Nephron (organoid): ENCODE measurements at regions not wholly inside any gene's neighbourhood (a gene's known extent, or its start where the extent isn't known, plus 50 kb on each side); places are given as distances from the start of the nearest gene placed in this dataset.

Experiments
- H3K27ac Mint-ChIP-seq, 3 experiments: 2 replicates each; pipeline ENCODE4 v1.8.0; 2020; ENCODE audit warnings: mixed read lengths in 3 of 3, mild to moderate bottlenecking in 2 of 3, moderate library complexity in 1 of 3
- H3K27me3 Mint-ChIP-seq: 2 replicates; pipeline ENCODE4 v1.8.0; 2021; ENCODE audit warnings: low read depth, mild to moderate bottlenecking, moderate library complexity, mixed read lengths
- H3K36me3 Mint-ChIP-seq: 2 replicates; pipeline ENCODE4 v1.8.0; 2020; ENCODE audit warnings: low read depth, mixed read lengths
- H3K4me1 Mint-ChIP-seq: 2 replicates; pipeline ENCODE4 v1.8.0; 2020; ENCODE audit warnings: mixed read lengths
- H3K4me3 Mint-ChIP-seq, 3 experiments: 2 replicates each; pipeline ENCODE4 v1.8.0; 2020; ENCODE audit warnings: mild to moderate bottlenecking in 3 of 3, mixed read lengths in 3 of 3, moderate library complexity in 2 of 3
- H3K9me3 Mint-ChIP-seq: 2 replicates; pipeline ENCODE4 v1.8.0; 2020; ENCODE audit warnings: mixed read lengths
- CTCF ChIP-seq, 3 experiments: fragments of 200-600 bp; sonication (generic); IDR thresholded peaks; one replicate each; pipeline ENCODE4 v1.5.0; 2021; ENCODE audit warnings: antibody characterized with exemption in 3 of 3; ENCODE audit not compliant: unreplicated experiment in 3 of 3

GRCh38 chr17:77774182-77774581, 184.3 kb upstream of the TNRC6C start:
- Mint-ChIP-seq H3K4me3 (no peak overlapping the region), H3K27me3 (peaks cover 13% of the 10 kb centered on the region), H3K27ac (no peak overlapping the region), H3K9me3 (peaks cover 7% of the 10 kb centered on the region), H3K4me1 (peaks cover 5% of the 10 kb centered on the region), H3K36me3 (peaks cover 4% of the 10 kb centered on the region)
- no peak for TF ChIP-seq CTCF (IDR thresholded peaks at IDR 0.05; ENCODE audit: unreplicated experiment in 3 of 3)

- H3K4me1 Mint-ChIP-seq, result peaks cover 6% of the 10 kb centered on the region
- H3K27me3 Mint-ChIP-seq, result peaks cover 22% of the 10 kb centered on the region
- H3K36me3 Mint-ChIP-seq, result peaks cover 4% of the 10 kb centered on the region
- H3K9me3 Mint-ChIP-seq, result peaks cover 7% of the 10 kb centered on the region
- H3K4me3 Mint-ChIP-seq, result no peak overlapping the region
- peak overlapping the region in 1 of 3 experiments; percentile 47 for H3K27ac Mint-ChIP-seq
- no peak for TF ChIP-seq CTCF (IDR thresholded peaks at IDR 0.05; ENCODE audit: unreplicated experiment in 3 of 3)
Observed at GRCh38 chr17:77778636-77779489, 179.6 kb upstream of the TNRC6C start.

GRCh38 chr17:77779711-77780539, 178.6 kb upstream of the TNRC6C start:
- TF ChIP-seq CTCF (IDR thresholded peaks at IDR 0.05; ENCODE audit: unreplicated experiment in 3 of 3), result no peak
- Mint-ChIP-seq H3K27me3 (peaks cover 25% of the 10 kb centered on the region), H3K9me3 (peaks cover 5% of the 10 kb centered on the region), H3K27ac (peak overlapping the region in 2 of 3 experiments; percentile 22 to 47), H3K4me3 (no peak overlapping the region), H3K4me1 (peaks cover 6% of the 10 kb centered on the region), H3K36me3 (peaks cover 4% of the 10 kb centered on the region)

GRCh38 chr17:77781536-77781935, 177.0 kb upstream of the TNRC6C start:
- H3K27me3 Mint-ChIP-seq, result peaks cover 41% of the 10 kb centered on the region
- H3K36me3 Mint-ChIP-seq, result peaks cover 4% of the 10 kb centered on the region
- no peak overlapping the region for H3K27ac Mint-ChIP-seq
- no peak for TF ChIP-seq CTCF (IDR thresholded peaks at IDR 0.05; ENCODE audit: unreplicated experiment in 3 of 3)
- H3K9me3 Mint-ChIP-seq, result peaks cover 5% of the 10 kb centered on the region
- peaks cover 6% of the 10 kb centered on the region for H3K4me1 Mint-ChIP-seq
- no peak overlapping the region for H3K4me3 Mint-ChIP-seq

GRCh38 chr17:77782201-77782600, 176.3 kb upstream of the TNRC6C start:
- no peak overlapping the region for H3K27ac Mint-ChIP-seq
- peaks cover 5% of the 10 kb centered on the region for H3K9me3 Mint-ChIP-seq
- H3K36me3 Mint-ChIP-seq, result peaks cover 4% of the 10 kb centered on the region
- peaks cover 48% of the 10 kb centered on the region for H3K27me3 Mint-ChIP-seq
- peaks cover 6% of the 10 kb centered on the region for H3K4me1 Mint-ChIP-seq
- TF ChIP-seq CTCF (IDR thresholded peaks at IDR 0.05; ENCODE audit: unreplicated experiment in 3 of 3), result no peak
- no peak overlapping the region for H3K4me3 Mint-ChIP-seq
